Testis (tissue), 2 donors: ENCODE measurements at regions not wholly inside any gene's neighbourhood (a gene's known extent, or its start where the extent isn't known, plus 50 kb on each side); places are given as distances from the start of the nearest gene placed in this dataset.
"Not testable (repeated sequence)": the region's sequence is repeated elsewhere in the genome, so short reads cannot be mapped to it uniquely, and the experiment has no call there.

Experiments used
- DNase-seq: peaks from one replicate; pipeline ENCODE4 v3.0.0-alpha.2; 2019
- H3K27ac ChIP-seq, 2 donors: fragments of 200-600 bp; sonication (generic); one replicate each; pipeline ENCODE4 v1.5.1; 2019
- H3K27me3 ChIP-seq: fragments of 200-600 bp; sonication (generic); one replicate; pipeline ENCODE4 v1.5.1; 2019
- H3K36me3 ChIP-seq: fragments of 200-600 bp; sonication (generic); one replicate; pipeline ENCODE4 v1.5.1; 2017; ENCODE audit warnings: low read depth; ENCODE audit errors: missing control alignments
- H3K4me1 ChIP-seq: fragments of 200-600 bp; sonication (generic); one replicate; pipeline ENCODE4 v1.5.1; 2019
- H3K4me3 ChIP-seq, 2 donors: fragments of 200-600 bp; sonication (generic); one replicate each; pipeline ENCODE4 v1.5.1; 2017 to 2019
- H3K9me3 ChIP-seq: fragments of 200-600 bp; sonication (generic); one replicate; pipeline ENCODE4 v1.5.1; 2017
- POLR2A ChIP-seq: fragments of 450-650 bp; IDR thresholded peaks from one replicate; pipeline ENCODE4 v1.6.1; 2017; ENCODE audit warnings: antibody characterized with exemption, mild to moderate bottlenecking, moderate library complexity
- WGBS, 2 donors: methylation state at CpG; one replicate each; pipeline ENCODE4 v1.1.5; 2018; 5-methylcytosine and 5-hydroxymethylcytosine counted together
- intact Hi-C: fragments of 100-400 bp; cut with DNase I; formaldehyde crosslinking; loops from one replicate; pipeline ENCODE4 v1.15.1; 2023; ENCODE audit warnings: low total_unique reads
- TF ChIP-seq, protein P1 (sequence below), 3 experiments: fragments of 450-650 bp in 2 of 3; fragments of 200-600 bp in 1 of 3; sonication (generic) in 1 of 3; IDR thresholded peaks; one replicate each; pipeline ENCODE4 v1.5.1; 2016 to 2019; ENCODE audit warnings: antibody characterized with exemption in 3 of 3, mild to moderate bottlenecking in 2 of 3, moderate library complexity in 1 of 3

DNA sequence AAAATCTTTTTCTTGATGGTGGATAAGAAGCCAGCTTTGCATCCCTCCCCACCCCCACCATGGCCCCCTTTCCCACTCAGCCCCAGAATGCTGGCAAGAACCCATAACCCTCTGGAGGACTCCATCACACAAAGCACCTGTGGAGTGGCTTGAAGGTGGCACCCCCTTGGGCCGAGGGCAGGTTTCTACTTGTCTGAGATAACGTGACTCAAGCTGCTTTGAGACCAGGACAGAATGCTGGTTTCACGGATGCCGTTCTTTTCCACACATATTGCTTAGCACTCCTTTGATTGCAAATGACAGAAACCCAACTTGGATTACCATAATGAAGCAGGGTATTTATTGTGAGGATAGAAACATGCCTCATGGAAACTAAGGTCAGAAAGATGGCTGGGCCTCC is 82.2 kb downstream of the LACC1 start:
- no peak overlapping the region for H3K27ac ChIP-seq
- no peaks in the 10 kb centered on the region for H3K36me3 ChIP-seq
- 91 to 100% methylated on average over 4 of the region's 4 CpGs for WGBS, 2 donors
- H3K4me1 ChIP-seq: peaks cover 24% of the 10 kb centered on the region
- no peak overlapping the region for H3K4me3 ChIP-seq
- no peaks in the 10 kb centered on the region for H3K27me3 ChIP-seq
- H3K9me3 ChIP-seq: no peaks in the 10 kb centered on the region
- no peak for DNase-seq
- TF ChIP-seq, protein P1, sequence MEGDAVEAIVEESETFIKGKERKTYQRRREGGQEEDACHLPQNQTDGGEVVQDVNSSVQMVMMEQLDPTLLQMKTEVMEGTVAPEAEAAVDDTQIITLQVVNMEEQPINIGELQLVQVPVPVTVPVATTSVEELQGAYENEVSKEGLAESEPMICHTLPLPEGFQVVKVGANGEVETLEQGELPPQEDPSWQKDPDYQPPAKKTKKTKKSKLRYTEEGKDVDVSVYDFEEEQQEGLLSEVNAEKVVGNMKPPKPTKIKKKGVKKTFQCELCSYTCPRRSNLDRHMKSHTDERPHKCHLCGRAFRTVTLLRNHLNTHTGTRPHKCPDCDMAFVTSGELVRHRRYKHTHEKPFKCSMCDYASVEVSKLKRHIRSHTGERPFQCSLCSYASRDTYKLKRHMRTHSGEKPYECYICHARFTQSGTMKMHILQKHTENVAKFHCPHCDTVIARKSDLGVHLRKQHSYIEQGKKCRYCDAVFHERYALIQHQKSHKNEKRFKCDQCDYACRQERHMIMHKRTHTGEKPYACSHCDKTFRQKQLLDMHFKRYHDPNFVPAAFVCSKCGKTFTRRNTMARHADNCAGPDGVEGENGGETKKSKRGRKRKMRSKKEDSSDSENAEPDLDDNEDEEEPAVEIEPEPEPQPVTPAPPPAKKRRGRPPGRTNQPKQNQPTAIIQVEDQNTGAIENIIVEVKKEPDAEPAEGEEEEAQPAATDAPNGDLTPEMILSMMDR (IDR thresholded peaks at IDR 0.05): no peak
- no peak for TF ChIP-seq POLR2A
- intact Hi-C loops: no loop called here

- Histone ChIP-seq H3K4me1 (peaks cover 19% of the 10 kb centered on the region), H3K4me3 (no peak overlapping the region), H3K36me3 (no peaks in the 10 kb centered on the region), H3K9me3 (no peaks in the 10 kb centered on the region), H3K27ac (peak overlapping the region in 1 of 2 donors; percentile 46), H3K27me3 (no peaks in the 10 kb centered on the region)
- TF ChIP-seq, protein P1 (IDR thresholded peaks at IDR 0.05): peak in 2 of 3 experiments; percentile 10 to 11
- no peak for TF ChIP-seq POLR2A
- intact Hi-C loops: no loop called here
- 61 to 64% methylated on average over 4 of the region's 4 CpGs for WGBS, 2 donors
- peak; percentile 82 for DNase-seq
These were observed 84.0 kb downstream of the LACC1 start for GRCh38 chr13:43963726-43964125.

DNA sequence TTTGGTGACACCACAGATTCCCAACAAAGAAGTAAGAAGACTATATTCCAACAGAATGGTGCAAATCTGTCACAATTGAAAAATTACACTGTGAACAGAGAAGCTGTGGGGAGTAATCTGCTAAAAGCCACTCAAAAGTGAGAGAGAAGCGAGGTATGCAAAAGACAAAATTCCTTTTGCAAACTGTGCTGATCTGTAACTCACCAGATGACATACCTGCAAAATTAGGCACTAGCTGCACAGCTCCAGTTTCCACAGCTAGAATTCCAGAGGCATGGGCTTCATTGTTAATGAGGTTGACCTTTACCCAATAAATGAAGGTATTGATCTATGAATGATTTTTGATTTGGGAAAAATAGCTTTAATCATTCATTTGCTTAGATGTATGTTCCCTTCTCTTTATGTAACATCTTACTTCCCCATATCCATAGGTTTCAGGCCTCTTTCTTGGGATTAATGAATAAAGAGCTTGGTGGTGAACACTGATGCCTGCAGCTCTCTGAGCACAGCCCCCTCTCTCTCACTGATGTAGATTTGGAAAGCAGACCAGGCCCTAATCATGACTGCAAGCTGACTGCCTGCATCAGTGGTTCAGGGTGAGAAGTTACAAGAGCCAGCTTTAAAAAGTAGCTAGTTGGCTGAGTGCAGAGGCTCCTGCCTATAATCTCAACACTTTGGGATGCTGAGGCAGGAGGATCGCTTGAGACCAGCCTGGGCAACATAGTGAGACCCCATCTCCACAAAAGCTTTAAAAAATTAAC is 85.2 kb downstream of the LACC1 start:
- TF ChIP-seq POLR2A: no peak
- TF ChIP-seq, protein P1 (IDR thresholded peaks at IDR 0.05): no peak
- DNase-seq: no peak
- Histone ChIP-seq H3K27ac (peak overlapping the region; percentile 35 to 46), H3K4me3 (no peak overlapping the region), H3K27me3 (no peaks in the 10 kb centered on the region), H3K36me3 (no peaks in the 10 kb centered on the region), H3K4me1 (peaks cover 19% of the 10 kb centered on the region), H3K9me3 (no peaks in the 10 kb centered on the region)
- intact Hi-C loops: no loop called here
- 68 to 85% methylated on average over 2 of the region's 2 CpGs for WGBS, 2 donors

GRCh38 chr13:43965459-43965845 is 85.7 kb downstream of the LACC1 start:
- intact Hi-C loops: no loop called here
- 68 to 90% methylated on average over 8 of the region's 8 CpGs for WGBS, 2 donors
- TF ChIP-seq, protein P1 (IDR thresholded peaks at IDR 0.05): no peak

GRCh38 chr13:43968251-43968942 is 88.7 kb downstream of the LACC1 start:
- H3K4me3 ChIP-seq, H3K9me3 ChIP-seq, DNase-seq, H3K27me3 ChIP-seq, H3K36me3 ChIP-seq, H3K27ac ChIP-seq, intact Hi-C loops: not testable (repeated sequence)
- 80 to 81% methylated on average over 12 to 35 of the region's 63 CpGs for WGBS, 2 donors
- peaks cover 17% of the 10 kb centered on the region for H3K4me1 ChIP-seq

More at GRCh38 chr13:43965459-43965845, 85.7 kb downstream of the LACC1 start:
- H3K4me1 ChIP-seq: peaks cover 19% of the 10 kb centered on the region
- H3K27me3 ChIP-seq: no peaks in the 10 kb centered on the region
- H3K36me3 ChIP-seq: no peaks in the 10 kb centered on the region
- H3K4me3 ChIP-seq: no peak overlapping the region
- H3K9me3 ChIP-seq: no peaks in the 10 kb centered on the region
- H3K27ac ChIP-seq: peak overlapping the region; percentile 35 to 46
- peak; percentile 36 for DNase-seq

- H3K27me3 ChIP-seq, DNase-seq, H3K27ac ChIP-seq, intact Hi-C loops, H3K9me3 ChIP-seq, H3K4me1 ChIP-seq, H3K4me3 ChIP-seq, H3K36me3 ChIP-seq: not testable (repeated sequence)
- WGBS, 2 donors: 60 to 74% methylated on average over 19 to 33 of the region's 33 CpGs
These were observed 89.4 kb downstream of the LACC1 start for GRCh38 chr13:43968943-43969690.

DNA sequence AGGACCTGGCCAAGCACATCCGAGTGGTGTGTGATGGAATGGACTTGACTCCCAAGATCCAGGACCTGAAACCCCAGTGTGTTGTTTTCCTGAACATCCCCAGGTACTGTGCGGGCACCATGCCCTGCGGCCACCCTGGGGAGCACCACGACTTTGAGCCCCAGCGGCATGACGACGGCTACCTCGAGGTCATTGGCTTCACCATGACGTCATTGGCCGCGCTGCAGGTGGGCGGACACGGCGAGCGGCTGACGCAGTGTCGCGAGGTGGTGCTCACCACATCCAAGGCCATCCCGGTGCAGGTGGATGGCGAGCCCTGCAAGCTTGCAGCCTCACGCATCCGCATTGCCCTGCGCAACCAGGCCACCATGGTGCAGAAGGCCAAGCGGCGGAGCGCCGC is 90.2 kb downstream of the LACC1 start:
- H3K36me3 ChIP-seq, H3K4me1 ChIP-seq, intact Hi-C loops, DNase-seq, H3K27ac ChIP-seq, H3K27me3 ChIP-seq, H3K4me3 ChIP-seq, H3K9me3 ChIP-seq: not testable (repeated sequence)
- WGBS, 2 donors: 68% methylated on average over 23 of the region's 27 CpGs; no CpG with 5 or more reads in 1 of the 2 donors
